ENCODE measurements at regions not wholly inside any gene's neighbourhood (a gene's known extent, or its start where the extent isn't known, plus 50 kb on each side); places are given as distances from the start of the nearest gene placed in this dataset.

GRCh38 chr7:17396692-17397091, 98.2 kb downstream of the AHR start:
- no peak for DNase-seq (ENCODE audit: low read depth)

GRCh38 chr7:17401791-17402627, 103.6 kb downstream of the AHR start:
- no peak for DNase-seq (ENCODE audit: low read depth)

GRCh38 chr7:17402628-17403278, 104.3 kb downstream of the AHR start:
- DNase-seq (ENCODE audit: low read depth) = no peak

GRCh38 chr7:17404006-17404405, 105.6 kb downstream of the AHR start:
- no peak for DNase-seq (ENCODE audit: low read depth)

GRCh38 chr7:17405786-17406185, 107.3 kb downstream of the AHR start:
- peak; percentile 82 for DNase-seq (ENCODE audit: low read depth)

GRCh38 chr7:17406738-17407137, 108.3 kb downstream of the AHR start:
- no peak for DNase-seq (ENCODE audit: low read depth)

GRCh38 chr7:17407229-17407628, 108.8 kb downstream of the AHR start:
- no peak for DNase-seq (ENCODE audit: low read depth)

- DNase-seq (ENCODE audit: low read depth) = peak; percentile 94
These were observed 109.9 kb downstream of the AHR start for GRCh38 chr7:17408245-17408903.

- no peak for DNase-seq (ENCODE audit: low read depth)
These were observed 110.4 kb downstream of the AHR start for GRCh38 chr7:17408904-17409290.

GRCh38 chr7:17411922-17412321, 113.5 kb downstream of the AHR start:
- DNase-seq (ENCODE audit: low read depth) = no peak

- no peak for DNase-seq (ENCODE audit: low read depth)
These were observed 114.4 kb downstream of the AHR start for GRCh38 chr7:17412883-17413282.

- DNase-seq (ENCODE audit: low read depth) = no peak
These were observed 117.5 kb downstream of the AHR start for GRCh38 chr7:17415955-17416354.

GRCh38 chr7:17420308-17421015, 122.0 kb downstream of the AHR start:
- DNase-seq (ENCODE audit: low read depth) = peak; percentile 59

- DNase-seq (ENCODE audit: low read depth) = no peak
These were observed 123.5 kb downstream of the AHR start for GRCh38 chr7:17421941-17422340.

GRCh38 chr7:17422966-17423365, 124.5 kb downstream of the AHR start:
- DNase-seq (ENCODE audit: low read depth) = no peak

- DNase-seq (ENCODE audit: low read depth) = no peak
These were observed 129.5 kb downstream of the AHR start for GRCh38 chr7:17427924-17428323.

- DNase-seq (ENCODE audit: low read depth) = no peak
These were observed 131.1 kb downstream of the AHR start for GRCh38 chr7:17429579-17429978.

GRCh38 chr7:17432793-17433192, 134.3 kb downstream of the AHR start:
- no peak for DNase-seq (ENCODE audit: low read depth)

- DNase-seq (ENCODE audit: low read depth) = no peak
These were observed 135.7 kb downstream of the AHR start for GRCh38 chr7:17434191-17434590.

- DNase-seq (ENCODE audit: low read depth) = no peak
These were observed 136.6 kb downstream of the AHR start for GRCh38 chr7:17434841-17435692.

GRCh38 chr7:17436126-17436525, 137.7 kb downstream of the AHR start:
- DNase-seq (ENCODE audit: low read depth) = no peak
